ENCODE measurements at regions not wholly inside any gene's neighbourhood (a gene's known extent, or its start where the extent isn't known, plus 50 kb on each side); places are given as distances from the start of the nearest gene placed in this dataset.

GRCh38 chr6:7003041-7003440 is 104.7 kb upstream of the RREB1 start:
- H3K36me3 ChIP-seq = no peaks in the 10 kb centered on the region
- no peaks in the 10 kb centered on the region for H3K9me3 ChIP-seq
- TF ChIP-seq CTCF (IDR thresholded peaks at IDR 0.05; ENCODE audit: low read depth, low read length) = no peak

GRCh38 chr6:7004581-7005297 is 103.0 kb upstream of the RREB1 start:
- Histone ChIP-seq H3K27me3 (no peaks in the 10 kb centered on the region), H3K9me3 (no peaks in the 10 kb centered on the region), H3K36me3 (no peaks in the 10 kb centered on the region), H3K4me3 (ENCODE audit: low read depth, low read length) (no peak overlapping the region), H3K4me1 (no peaks in the 10 kb centered on the region)
- TF ChIP-seq CTCF (IDR thresholded peaks at IDR 0.05; ENCODE audit: low read depth, low read length) = no peak
- DNase-seq = no peak

More at GRCh38 chr6:7003041-7003440, 104.7 kb upstream of the RREB1 start:
- Histone ChIP-seq H3K4me1 (no peaks in the 10 kb centered on the region), H3K27me3 (no peaks in the 10 kb centered on the region), H3K4me3 (ENCODE audit: low read depth, low read length) (no peak overlapping the region)
- DNase-seq = no peak

GRCh38 chr6:7006515-7007191 is 101.1 kb upstream of the RREB1 start:
- no peak overlapping the region for H3K4me3 ChIP-seq (ENCODE audit: low read depth, low read length)
- no peak for TF ChIP-seq CTCF (IDR thresholded peaks at IDR 0.05; ENCODE audit: low read depth, low read length)
- no peaks in the 10 kb centered on the region for H3K27me3 ChIP-seq
- DNase-seq = no peak
- H3K9me3 ChIP-seq = no peaks in the 10 kb centered on the region
- H3K4me1 ChIP-seq = no peaks in the 10 kb centered on the region
- H3K36me3 ChIP-seq = no peaks in the 10 kb centered on the region

- DNase-seq = no peak
- no peaks in the 10 kb centered on the region for H3K36me3 ChIP-seq
- no peak for TF ChIP-seq CTCF (IDR thresholded peaks at IDR 0.05; ENCODE audit: low read depth, low read length)
- no peaks in the 10 kb centered on the region for H3K4me1 ChIP-seq
- no peak overlapping the region for H3K4me3 ChIP-seq (ENCODE audit: low read depth, low read length)
- no peaks in the 10 kb centered on the region for H3K9me3 ChIP-seq
- H3K27me3 ChIP-seq = no peaks in the 10 kb centered on the region
Observed at GRCh38 chr6:7008451-7008988, 99.2 kb upstream of the RREB1 start.

- Histone ChIP-seq H3K27me3 (no peaks in the 10 kb centered on the region), H3K4me3 (ENCODE audit: low read depth, low read length) (no peak overlapping the region), H3K9me3 (no peaks in the 10 kb centered on the region; the same call in 1 of the 2 replicates), H3K4me1 (no peaks in the 10 kb centered on the region), H3K36me3 (no peaks in the 10 kb centered on the region)
- no peak for TF ChIP-seq CTCF (IDR thresholded peaks at IDR 0.05; ENCODE audit: low read depth, low read length)
- no peak for DNase-seq
Observed at GRCh38 chr6:7016226-7016625, 91.5 kb upstream of the RREB1 start.

- Histone ChIP-seq H3K4me3 (ENCODE audit: low read depth, low read length) (no peak overlapping the region), H3K36me3 (no peaks in the 10 kb centered on the region), H3K4me1 (no peaks in the 10 kb centered on the region), H3K9me3 (no peaks in the 10 kb centered on the region; the same call in 1 of the 2 replicates), H3K27me3 (no peaks in the 10 kb centered on the region)
- TF ChIP-seq CTCF (IDR thresholded peaks at IDR 0.05; ENCODE audit: low read depth, low read length) = no peak
- DNase-seq = no peak
Observed at GRCh38 chr6:7021301-7021700, 86.5 kb upstream of the RREB1 start.
